SK-N-SH (cell line): ENCODE measurements at regions not wholly inside any gene's neighbourhood (a gene's known extent, or its start where the extent isn't known, plus 50 kb on each side); places are given as distances from the start of the nearest gene placed in this dataset.
"Not testable (repeated sequence)": the region's sequence is repeated elsewhere in the genome, so short reads cannot be mapped to it uniquely, and the experiment has no call there.

ENCODE experiments used
- CTCF ChIA-PET: fragments of 300-600, 350-600 bp; formaldehyde crosslinking; extraction: SDS; loops from one replicate; lab custom pipeline; 2021; lab: Yijun Ruan, JAX
- POLR2A ChIA-PET: fragments of 350-600 bp; sonication (Branson Sonifier 250); formaldehyde crosslinking; extraction: SDS; loops from one replicate; lab custom pipeline; 2020; ENCODE audit warnings: antibody characterized with exemption, inconsistent platforms; lab: Yijun Ruan, JAX
- DNase-seq: peaks from one replicate; pipeline ENCODE4 v3.0.0; 2012
- H2AFZ ChIP-seq: fragments of 200-600 bp; sonication (generic); 2 replicates; pipeline ENCODE4 v1.8.1; 2016; ENCODE audit warnings: antibody characterized with exemption, mild to moderate bottlenecking, low read depth
- H3F3A ChIP-seq: fragments of 200-600 bp; sonication (generic); replicated peaks from 2 replicates; pipeline ENCODE3; 2016; ENCODE audit warnings: antibody characterized with exemption, mild to moderate bottlenecking; ENCODE audit not compliant: insufficient read depth
- H3K27ac ChIP-seq, 2 experiments: fragments of 200-500 bp in 1 of 2; fragments of 200-600 bp in 1 of 2; sonication (Bioruptor generic) in 1 of 2; sonication (generic), shearing (Covaris generic) in 1 of 2; 2 replicates each; pipeline versions ENCODE4 v1.5.1 to v1.6.1; 2014 to 2016; ENCODE audit warnings: low read depth in 2 of 2, inconsistent platforms in 1 of 2, low read length in 1 of 2, mild to moderate bottlenecking in 1 of 2, mixed read lengths in 1 of 2
- H3K27me3 ChIP-seq: fragments of 200-600 bp; sonication (generic), shearing (Covaris generic); 2 replicates; pipeline ENCODE4 v1.6.1; 2016; ENCODE audit warnings: mixed run types; ENCODE audit not compliant: insufficient read depth
- H3K36me3 ChIP-seq, 2 experiments: fragments of 200-500 bp in 1 of 2; fragments of 200-600 bp in 1 of 2; sonication (Bioruptor generic) in 1 of 2; sonication (generic) in 1 of 2; replicated peaks in 1 of 2; 2 replicates each; pipeline versions ENCODE3 to v1.5.1; 2014 to 2016; ENCODE audit warnings: low read length in 1 of 2, mild to moderate bottlenecking in 1 of 2; ENCODE audit not compliant: insufficient read depth in 2 of 2, control insufficient read depth in 1 of 2
- H3K4me1 ChIP-seq, 2 experiments: fragments of 200-500 bp in 1 of 2; fragments of 200-600 bp in 1 of 2; sonication (Bioruptor generic) in 1 of 2; sonication (generic), shearing (Covaris generic) in 1 of 2; 2 replicates each; pipeline versions ENCODE4 v1.5.1 to v1.6.1; 2014 to 2016; ENCODE audit warnings: low read depth in 1 of 2, low read length in 1 of 2, mixed run types in 1 of 2; ENCODE audit not compliant: insufficient read depth in 2 of 2, control insufficient read depth in 1 of 2
- H3K4me2 ChIP-seq: fragments of 200-600 bp; sonication (generic), shearing (Covaris generic); 2 replicates; pipeline ENCODE4 v1.6.1; 2017; ENCODE audit warnings: mixed run types
- H3K4me3 ChIP-seq, 2 experiments: fragments of 200-500 bp in 1 of 2; fragments of 200-600 bp in 1 of 2; sonication (Bioruptor generic) in 1 of 2; sonication (generic), shearing (Covaris generic) in 1 of 2; 2 replicates each; pipeline versions ENCODE4 v1.5.1 to v1.8.1; 2014 to 2016; ENCODE audit warnings: low read depth in 2 of 2, inconsistent platforms in 1 of 2, low read length in 1 of 2, mild to moderate bottlenecking in 1 of 2, mixed read lengths in 1 of 2, moderate library complexity in 1 of 2
- H3K79me2 ChIP-seq: fragments of 200-600 bp; sonication (generic); 2 replicates; pipeline ENCODE4 v1.8.1; 2017; ENCODE audit warnings: mild to moderate bottlenecking; ENCODE audit not compliant: insufficient read depth
- H3K9ac ChIP-seq: fragments of 200-600 bp; sonication (generic); 2 replicates; pipeline ENCODE4 v1.6.1; 2017; ENCODE audit warnings: mixed run types
- H3K9me2 ChIP-seq: fragments of 200-600 bp; sonication (generic); 2 replicates; pipeline ENCODE4 v1.6.1; 2017; ENCODE audit warnings: mixed run types
- H3K9me3 ChIP-seq: fragments of 200-600 bp; sonication (generic); 2 replicates; pipeline ENCODE4 v1.6.1; 2017; ENCODE audit warnings: mixed run types, mild to moderate bottlenecking, moderate library complexity
- H4K20me1 ChIP-seq: fragments of 200-600 bp; sonication (generic); 2 replicates; pipeline ENCODE4 v1.6.1; 2017; ENCODE audit warnings: mild to moderate bottlenecking, mixed run types; ENCODE audit not compliant: insufficient read depth
- FOXM1 ChIP-seq: IDR thresholded peaks from 2 replicates; pipeline ENCODE4 v1.4.0; 2012; ENCODE audit warnings: low read depth, mild to moderate bottlenecking
- MEF2A ChIP-seq: IDR thresholded peaks from 2 replicates; pipeline ENCODE4 v1.4.0; 2012; ENCODE audit warnings: low read depth, borderline replicate concordance
- NFIC ChIP-seq: IDR thresholded peaks from 2 replicates; pipeline ENCODE4 v1.4.0; 2012; ENCODE audit warnings: borderline replicate concordance
- PBX3 ChIP-seq: IDR thresholded peaks from 2 replicates; pipeline ENCODE4; 2012
- RAD21 ChIP-seq: IDR thresholded peaks from 2 replicates; pipeline ENCODE4 v1.6.1; 2012; ENCODE audit warnings: mild to moderate bottlenecking, low read length
- USF2 ChIP-seq: fragments of 150-350 bp; IDR thresholded peaks from 2 replicates; pipeline ENCODE4 v1.6.1; 2017; ENCODE audit warnings: antibody characterized with exemption, low read length, low read depth, borderline replicate concordance
- ZBTB33 ChIP-seq: IDR thresholded peaks from 2 replicates; pipeline ENCODE4 v1.4.0; 2012; ENCODE audit warnings: low read depth, borderline replicate concordance
- WGBS: methylation state at CpG from one replicate; pipeline ENCODE4 v1.1.6; 2017; ENCODE audit warnings: low lambda C conversion rate; 5-methylcytosine and 5-hydroxymethylcytosine counted together

- TF ChIP-seq ZBTB33: no peak
These were observed 354.1 kb downstream of the KCNJ2 start (continued) for GRCh38 chr17:70523426-70523825.

- WGBS: 84% methylated on average over 7 of the region's 7 CpGs
These were observed 355.7 kb downstream of the KCNJ2 start for GRCh38 chr17:70525035-70525434.

GRCh38 chr17:70525961-70526360 lies 356.6 kb downstream of the KCNJ2 start:
- H3K9ac ChIP-seq: no peak overlapping the region
- 72% methylated on average over 5 of the region's 5 CpGs for WGBS
- H3K4me1 ChIP-seq: no peaks in the 10 kb centered on the region
- no peaks in the 10 kb centered on the region for H3F3A ChIP-seq
- H3K79me2 ChIP-seq: no peaks in the 10 kb centered on the region
- H3K36me3 ChIP-seq: no peaks in the 10 kb centered on the region
- no peaks in the 10 kb centered on the region for H4K20me1 ChIP-seq
- H3K27ac ChIP-seq: no peak overlapping the region
- no peak overlapping the region for H3K4me2 ChIP-seq
- H2AFZ ChIP-seq: no peak overlapping the region
- H3K9me2 ChIP-seq: no peaks in the 10 kb centered on the region
- TF ChIP-seq FOXM1: no peak
- TF ChIP-seq NFIC: no peak
- no peak for TF ChIP-seq PBX3
- no peak for TF ChIP-seq RAD21
- POLR2A ChIA-PET: no interaction called here
- DNase-seq: no peak
- H3K9me3 ChIP-seq: no peaks in the 10 kb centered on the region
- CTCF ChIA-PET: no interaction called here
- no peak overlapping the region for H3K4me3 ChIP-seq
- H3K27me3 ChIP-seq: no peaks in the 10 kb centered on the region

More at GRCh38 chr17:70525035-70525434, 355.7 kb downstream of the KCNJ2 start:
- H3K79me2 ChIP-seq, H3K9ac ChIP-seq, POLR2A ChIA-PET, H3K4me3 ChIP-seq, CTCF ChIA-PET, H4K20me1 ChIP-seq, H2AFZ ChIP-seq, H3K27ac ChIP-seq, H3K27me3 ChIP-seq, DNase-seq, H3K4me2 ChIP-seq, H3K36me3 ChIP-seq, H3K9me2 ChIP-seq, H3K4me1 ChIP-seq, H3K9me3 ChIP-seq, H3F3A ChIP-seq: not testable (repeated sequence)

- Histone ChIP-seq H3K4me1 (no peaks in the 10 kb centered on the region), H3K9me2 (no peaks in the 10 kb centered on the region), H3F3A (no peaks in the 10 kb centered on the region), H3K9me3 (no peaks in the 10 kb centered on the region), H3K4me2 (no peak overlapping the region), H3K4me3 (no peak overlapping the region), H4K20me1 (no peaks in the 10 kb centered on the region), H3K9ac (no peak overlapping the region), H3K36me3 (no peaks in the 10 kb centered on the region), H2AFZ (no peak overlapping the region), H3K27me3 (no peaks in the 10 kb centered on the region), H3K27ac (no peak overlapping the region), H3K79me2 (no peaks in the 10 kb centered on the region)
- DNase-seq: no peak
- ChIA-PET POLR2A (no interaction called here), CTCF (interaction anchor here (0.9 to 1.4 kb wide), 3 partner anchors 25 to 356 kb away, joined by 3 read pairs; no protein-coding TSS in a partner anchor)
- TF ChIP-seq MEF2A: no peak
- TF ChIP-seq NFIC: no peak
- TF ChIP-seq USF2: no peak
- WGBS: 56% methylated on average over 3 of the region's 3 CpGs
These were observed 358.1 kb downstream of the KCNJ2 start for GRCh38 chr17:70527364-70527888.
